DLD1 (cell line): ENCODE measurements at regions not wholly inside any gene's neighbourhood (a gene's known extent, or its start where the extent isn't known, plus 50 kb on each side); places are given as distances from the start of the nearest gene placed in this dataset.

Experiments used
- in situ Hi-C: cut with HindIII; loops from 2 replicates; pipeline ENCODE4 v1.10.0; 2017; ENCODE audit warnings: low sequenced_read_pairs

DNA sequence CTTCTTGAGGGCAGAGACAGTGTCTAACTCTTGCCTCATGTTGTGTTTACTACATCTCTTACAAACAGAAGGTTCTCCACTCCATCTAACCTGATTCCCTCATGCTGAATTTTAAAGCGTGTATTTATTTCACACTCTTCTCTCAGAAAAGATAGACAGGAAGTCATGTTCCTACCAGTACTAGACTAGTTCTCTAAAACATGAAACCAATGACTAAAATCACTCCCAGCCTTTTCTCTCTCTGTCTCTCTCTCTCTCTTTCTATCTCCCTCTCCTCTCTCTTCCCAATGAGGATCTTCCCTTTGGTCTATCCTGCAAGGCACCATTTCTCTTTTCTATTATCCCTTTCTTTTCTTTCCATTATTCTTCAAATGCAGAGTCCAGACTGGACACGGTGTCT is 391.9 kb upstream of the CADM1 start:
- in situ Hi-C loops = no loop called here

DNA sequence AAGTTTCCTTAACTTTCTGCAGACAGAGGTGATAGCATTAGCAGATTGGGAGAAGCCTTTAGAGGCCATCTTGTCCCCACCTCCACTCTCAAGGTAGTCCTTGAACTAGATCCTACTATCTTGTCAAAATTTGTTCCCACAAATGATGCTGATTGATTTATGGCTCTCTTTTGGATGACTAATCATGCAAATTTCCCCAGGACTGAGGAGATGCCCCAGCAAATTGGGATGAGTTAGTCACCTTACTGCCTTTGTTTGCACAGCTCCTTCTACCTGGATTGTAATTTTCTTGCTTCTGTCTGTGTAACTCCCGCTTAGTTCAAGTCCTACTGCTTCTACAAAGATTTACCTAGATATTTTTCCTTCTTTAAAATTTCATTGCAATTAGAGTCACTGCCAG is 391.4 kb upstream of the CADM1 start:
- in situ Hi-C loops = no loop called here

DNA sequence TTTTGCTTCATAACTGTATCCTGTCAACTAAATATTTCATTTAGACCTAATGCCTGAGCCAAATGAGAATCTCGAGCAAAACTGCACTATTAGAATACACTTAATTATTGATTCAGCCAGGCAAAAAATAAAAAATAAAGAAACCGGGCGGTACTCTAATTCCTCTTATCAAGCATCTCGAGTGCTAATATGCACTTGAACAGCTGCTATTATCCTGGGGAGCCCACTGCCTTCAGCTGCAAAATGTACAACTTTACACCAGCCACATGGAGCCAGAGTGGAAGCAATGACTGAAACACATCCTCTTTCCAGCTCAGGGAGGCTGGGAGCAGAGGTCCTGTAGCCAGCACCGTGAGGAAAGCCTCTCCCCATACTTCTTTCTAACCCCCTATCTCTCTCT is 390.0 kb upstream of the CADM1 start:
- in situ Hi-C loops = no loop called here

DNA sequence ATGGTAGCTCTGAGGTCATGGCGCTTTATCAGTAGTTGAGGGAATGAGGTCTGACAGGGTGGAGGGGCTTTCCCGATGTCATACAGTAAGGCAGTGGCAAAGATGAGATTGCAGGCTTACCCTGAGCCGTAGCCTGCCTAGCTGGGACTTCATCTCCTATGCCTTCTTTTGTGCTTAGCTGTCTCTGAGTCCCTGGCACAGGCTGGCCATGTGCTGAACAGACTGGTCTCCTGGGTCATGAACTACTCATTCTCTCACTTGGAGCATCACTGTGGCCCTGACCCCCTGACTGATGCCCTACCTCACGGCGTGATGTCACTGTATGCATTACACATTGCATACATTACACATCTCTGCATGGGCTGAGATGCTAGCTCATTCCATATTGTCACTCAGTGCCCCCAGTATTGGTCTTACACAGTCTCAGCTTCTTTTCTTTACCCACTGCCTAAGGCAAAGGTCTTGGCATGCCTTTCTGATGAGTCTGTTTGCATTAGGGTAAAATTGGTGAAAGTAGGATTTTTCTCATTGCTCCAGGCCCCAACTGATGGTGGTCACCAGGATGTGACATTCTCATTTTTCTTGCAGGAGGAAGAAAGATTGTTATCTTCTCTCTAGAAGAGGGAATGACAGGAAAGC is 389.4 kb upstream of the CADM1 start:
- in situ Hi-C loops = no loop called here

DNA sequence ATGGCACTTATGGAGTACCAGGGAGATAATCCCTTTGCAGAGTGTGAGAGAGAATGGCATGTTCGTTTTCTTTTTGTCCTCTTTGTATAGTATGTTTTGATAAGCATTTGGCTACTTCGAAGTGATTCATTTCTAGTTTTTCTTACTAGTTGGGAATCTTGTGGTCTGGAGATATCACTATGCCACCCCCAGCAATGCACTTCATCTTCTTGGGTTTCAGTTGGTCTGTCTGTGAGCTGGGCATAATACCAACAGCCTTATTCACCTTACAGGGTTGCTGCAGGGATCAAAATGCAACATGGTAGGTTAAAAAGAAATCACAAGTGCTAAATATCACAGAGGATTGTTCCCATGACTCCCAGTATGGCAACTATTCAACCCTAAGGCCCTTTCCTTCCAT is 387.8 kb upstream of the CADM1 start:
- in situ Hi-C loops = no loop called here

DNA sequence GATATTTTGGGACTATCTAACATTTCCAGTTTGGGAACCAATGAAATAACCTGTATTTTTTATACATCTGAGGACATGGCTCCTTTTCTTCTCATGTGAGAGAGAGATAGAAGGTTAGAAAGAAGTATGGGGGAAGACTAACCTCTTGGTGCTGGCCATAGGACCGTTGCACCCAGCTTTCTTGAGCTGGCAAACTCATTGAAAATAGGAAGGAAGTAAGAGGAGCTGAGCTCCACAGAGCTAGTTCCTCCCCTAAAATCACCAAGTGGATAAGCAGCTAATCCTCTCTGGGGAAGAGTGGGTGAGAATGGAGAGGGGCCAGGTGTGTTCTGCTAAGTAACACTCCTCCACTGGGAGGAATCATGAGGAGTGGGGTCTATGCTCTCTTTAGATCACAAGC is 387.4 kb upstream of the CADM1 start:
- in situ Hi-C loops = no loop called here

DNA sequence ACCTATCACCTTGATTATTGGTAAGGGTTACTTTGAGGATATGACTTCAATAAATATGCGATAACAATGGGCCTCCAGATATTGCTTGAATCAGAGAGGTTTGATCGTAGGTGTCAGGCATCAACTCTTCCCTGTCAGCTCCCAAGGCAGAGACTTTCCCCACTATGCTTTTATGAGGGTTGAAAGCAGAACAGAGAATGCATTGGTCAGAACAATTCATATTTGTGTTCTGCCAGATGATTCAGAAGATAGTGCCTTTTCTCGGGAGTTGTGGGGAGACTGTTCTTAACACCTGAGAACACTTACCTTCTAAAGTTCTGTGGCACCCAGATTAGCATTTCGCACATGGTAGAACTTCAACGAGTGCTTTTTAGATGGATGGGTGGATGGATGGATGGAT is 386.3 kb upstream of the CADM1 start:
- in situ Hi-C loops = no loop called here

DNA sequence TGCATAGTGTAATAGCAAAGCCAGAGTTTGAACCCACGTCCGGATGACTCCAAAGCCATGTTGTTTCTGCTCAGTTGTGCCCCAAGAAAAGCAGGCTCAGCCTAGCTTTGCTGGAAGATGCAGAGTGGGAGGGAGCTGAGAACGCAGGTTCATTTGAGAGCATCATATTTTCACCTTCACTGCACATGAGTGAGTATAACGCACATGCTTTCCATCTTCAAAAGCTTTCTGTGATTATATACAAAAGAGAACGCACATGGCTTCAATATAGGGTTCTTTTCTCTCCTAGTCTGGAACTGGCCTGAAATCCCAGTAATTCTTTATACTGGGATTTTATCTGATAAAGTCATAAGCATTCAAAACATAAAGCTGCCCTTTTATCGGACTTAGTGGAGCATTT is 385.5 kb upstream of the CADM1 start:
- in situ Hi-C loops = no loop called here

DNA sequence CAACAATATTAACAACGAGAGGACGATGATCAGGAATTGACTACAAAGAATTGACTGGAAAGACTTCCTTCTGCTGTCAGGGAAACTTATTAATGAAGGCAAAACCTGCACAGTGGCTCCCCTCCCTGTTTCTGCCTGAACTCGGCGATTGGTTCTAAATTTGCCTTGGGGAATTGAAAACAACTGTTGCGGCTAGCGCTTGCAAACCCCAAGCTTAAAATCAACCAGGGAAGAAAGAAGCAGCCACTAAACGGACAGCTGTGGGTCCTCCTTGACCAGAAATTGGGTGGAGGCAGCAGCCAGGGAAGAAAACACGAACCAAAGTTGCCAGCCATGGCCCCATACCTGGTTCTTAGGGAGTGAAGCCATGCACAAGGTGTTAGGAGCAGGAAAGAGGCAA is 383.5 kb upstream of the CADM1 start:
- in situ Hi-C loops = no loop called here

DNA sequence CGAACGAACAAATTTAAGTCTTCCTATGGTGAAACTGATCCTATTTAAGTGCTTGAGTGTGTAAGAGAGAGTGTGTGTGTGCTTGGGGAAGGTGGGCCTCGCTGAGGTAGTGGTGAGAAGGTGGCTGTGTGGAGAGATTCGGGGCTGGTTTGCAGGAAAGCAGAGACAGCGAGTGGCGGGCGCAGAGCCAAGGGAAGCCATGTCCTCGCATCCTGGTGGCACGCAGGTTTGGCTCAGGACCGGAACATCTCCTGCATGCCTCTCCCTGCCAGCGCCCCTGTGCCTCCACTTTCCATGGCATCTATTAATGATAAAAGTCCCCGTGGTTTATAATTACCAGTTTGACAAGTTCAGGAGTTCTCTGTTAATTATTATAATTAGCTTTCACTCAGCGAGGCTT is 383.1 kb upstream of the CADM1 start:
- in situ Hi-C loops = no loop called here

DNA sequence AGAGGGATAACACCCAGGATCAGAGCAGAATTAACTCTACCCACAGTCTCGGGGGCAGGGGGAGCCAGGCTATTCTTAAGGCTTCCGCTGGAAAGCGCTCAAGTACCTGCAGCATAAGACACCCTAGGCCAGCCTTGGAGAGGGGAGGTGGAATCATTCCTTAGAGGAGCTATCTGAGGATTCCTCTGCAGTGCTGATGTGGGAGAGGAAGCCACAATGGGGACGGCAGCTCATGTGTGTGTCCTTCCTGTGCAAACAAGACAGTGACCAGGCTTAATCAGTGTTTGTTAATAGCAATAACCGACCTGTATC is 382.2 kb upstream of the CADM1 start:
- in situ Hi-C loops = no loop called here

DNA sequence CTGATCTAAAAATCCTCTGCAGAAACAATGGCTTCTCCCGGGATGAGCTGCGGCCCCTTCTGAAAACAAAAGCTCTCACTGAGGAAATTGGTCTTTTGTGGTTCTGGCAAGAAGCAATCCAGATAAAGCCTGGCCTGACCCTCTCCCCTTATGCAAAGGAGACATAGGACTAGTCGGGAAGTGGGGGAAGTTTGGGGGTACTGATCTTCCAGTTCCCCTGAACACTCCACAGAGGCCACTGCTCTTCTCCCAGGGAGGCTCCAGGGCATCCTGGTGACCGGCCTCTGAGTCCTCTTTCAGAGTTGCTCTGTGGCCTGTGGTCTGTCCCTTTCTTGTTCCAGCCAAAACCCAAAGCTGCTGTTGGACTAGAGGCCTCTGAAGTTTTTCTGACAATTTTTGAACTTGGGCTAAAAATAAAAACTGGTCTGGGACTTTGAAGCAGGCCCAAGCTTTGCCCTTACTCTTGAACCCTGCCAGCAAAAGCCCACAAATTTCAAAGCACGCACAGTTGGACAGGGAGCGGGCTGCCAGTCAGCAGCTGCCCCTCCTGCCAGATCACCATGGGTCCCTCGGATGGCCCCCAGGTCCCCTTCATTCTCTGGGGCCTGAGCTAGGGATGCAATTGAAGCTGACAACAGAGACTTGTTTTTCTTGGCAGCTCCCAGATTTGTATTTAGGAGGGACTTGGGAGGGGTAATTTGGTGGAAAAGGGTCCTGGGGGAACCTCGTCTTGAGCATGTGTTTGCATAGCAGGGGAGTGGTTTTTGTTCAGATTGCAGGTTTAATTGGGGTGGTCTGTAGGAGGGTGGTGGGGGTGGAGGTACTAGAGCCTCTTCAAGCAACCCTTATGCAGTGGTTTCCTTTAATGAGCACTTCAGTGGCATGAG is 381.6 kb upstream of the CADM1 start:
- in situ Hi-C loops = no loop called here

DNA sequence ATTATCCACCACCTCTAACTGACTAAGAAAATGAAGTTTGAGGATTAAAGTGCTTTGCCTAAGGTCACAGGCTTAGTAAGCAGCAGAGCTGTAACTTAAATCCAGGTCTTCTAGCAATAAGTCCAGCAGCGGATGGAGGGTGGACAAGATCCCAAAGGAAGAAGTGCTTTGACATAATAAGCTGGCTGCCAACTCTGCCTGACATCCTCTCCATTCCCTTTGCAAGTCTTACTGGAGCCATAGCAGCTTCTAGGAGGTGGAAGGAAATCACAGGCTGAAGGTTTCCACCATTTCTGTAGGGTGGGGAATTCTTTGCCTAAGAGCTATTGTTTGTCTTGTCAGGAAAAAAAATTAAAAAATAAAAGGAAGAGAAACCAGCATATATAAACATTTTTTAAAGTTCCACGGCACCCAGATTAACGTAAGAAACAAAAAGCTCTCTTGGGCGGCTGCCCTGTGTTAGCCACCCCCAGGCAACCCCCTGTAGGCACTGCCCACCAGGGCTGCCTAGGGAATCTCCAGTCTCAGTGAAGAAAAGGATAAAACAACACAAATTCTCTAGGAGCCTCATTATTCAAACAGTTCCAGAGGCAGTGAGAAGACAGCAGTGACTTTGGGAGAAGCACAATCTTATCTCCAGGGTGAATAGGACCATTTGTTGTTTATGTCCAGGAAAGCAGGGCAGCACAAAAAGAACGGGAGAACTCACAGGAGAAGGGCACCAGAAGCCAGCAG is 380.8 kb upstream of the CADM1 start:
- in situ Hi-C loops = no loop called here

DNA sequence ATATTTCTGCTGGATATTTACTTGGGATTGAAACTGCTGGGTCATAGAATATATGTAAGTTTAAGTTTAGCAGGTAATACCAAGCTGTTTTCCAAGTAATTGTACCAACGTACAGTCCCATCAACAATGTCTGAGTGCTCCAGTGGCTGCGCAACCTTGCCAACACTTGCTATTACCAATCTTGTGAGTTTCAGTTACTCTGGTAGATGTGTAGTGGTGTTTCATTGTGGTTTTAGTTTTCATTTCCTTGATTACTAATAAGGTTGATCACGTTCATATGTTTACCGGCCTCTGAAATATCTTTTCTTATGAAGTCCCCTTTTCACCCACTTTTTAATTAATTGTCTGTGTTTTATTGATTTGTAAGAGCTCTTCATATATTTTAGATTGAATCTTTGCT is 370.6 kb upstream of the CADM1 start:
- in situ Hi-C loops = no loop called here

DNA sequence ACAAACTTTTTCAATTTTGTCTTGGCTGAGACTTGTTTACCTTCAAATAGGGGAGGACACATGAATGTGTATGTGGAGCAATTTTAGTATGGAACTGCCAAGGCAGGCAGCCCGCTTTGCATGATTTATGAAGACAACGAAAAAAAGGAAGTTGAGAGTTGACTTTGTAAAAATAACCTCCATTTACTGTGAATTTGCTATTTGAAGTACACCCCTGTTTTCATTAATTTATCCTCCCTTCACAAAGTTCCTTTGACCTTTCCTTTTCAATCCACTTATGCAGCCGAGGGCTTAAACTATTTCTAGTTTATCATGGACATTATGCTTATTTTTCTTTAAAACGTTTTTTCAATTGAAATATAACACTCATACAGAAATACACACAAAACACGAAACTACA is 369.6 kb upstream of the CADM1 start:
- in situ Hi-C loops = no loop called here

DNA sequence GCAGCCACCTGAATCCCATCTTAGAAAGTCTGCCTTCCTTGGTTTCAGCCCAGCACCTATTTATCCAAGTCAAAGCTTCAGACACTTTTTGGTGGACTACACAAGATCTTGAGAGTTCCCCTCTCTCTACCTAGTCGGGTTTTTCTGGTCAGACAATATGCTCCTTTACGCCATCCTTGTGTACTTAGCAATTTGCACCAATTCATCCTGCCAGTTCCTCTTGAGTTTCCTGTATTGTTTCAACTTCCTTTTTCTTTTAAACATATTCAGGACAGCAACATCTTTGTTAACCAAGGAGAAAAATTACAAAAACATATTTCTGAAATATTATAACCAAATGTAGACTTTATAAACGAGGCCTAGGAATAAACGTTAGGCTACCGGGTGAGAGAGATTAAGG is 368.2 kb upstream of the CADM1 start:
- in situ Hi-C loops = no loop called here

DNA sequence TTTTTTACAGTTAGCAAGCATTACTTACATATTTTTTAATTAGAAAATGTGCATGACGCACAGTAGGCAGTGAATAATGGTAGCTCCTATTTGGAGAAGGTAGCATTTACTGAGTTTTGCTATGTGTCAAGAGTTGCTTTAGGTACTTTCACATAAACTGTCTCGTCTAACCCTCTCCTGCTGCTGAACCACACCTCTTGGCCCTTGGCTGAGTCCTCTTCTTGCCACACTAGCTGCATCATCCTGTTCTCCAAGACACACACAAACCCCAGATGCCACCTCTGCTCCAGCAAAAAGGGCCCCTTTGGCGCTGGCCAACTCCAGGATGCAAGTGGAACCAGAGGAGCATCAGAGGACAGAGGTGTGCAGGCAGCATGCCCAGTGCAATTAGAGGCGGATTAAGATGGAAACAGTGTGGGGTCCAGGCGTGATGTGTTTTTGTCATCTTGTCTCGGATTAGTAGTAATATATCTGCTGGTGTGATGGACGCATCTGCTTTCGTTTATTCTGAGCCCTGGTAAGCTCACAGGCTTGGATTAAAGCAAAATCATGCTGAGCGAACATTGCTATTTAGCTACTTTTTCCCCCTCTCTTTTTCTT is 367.0 kb upstream of the CADM1 start:
- in situ Hi-C loops = no loop called here

DNA sequence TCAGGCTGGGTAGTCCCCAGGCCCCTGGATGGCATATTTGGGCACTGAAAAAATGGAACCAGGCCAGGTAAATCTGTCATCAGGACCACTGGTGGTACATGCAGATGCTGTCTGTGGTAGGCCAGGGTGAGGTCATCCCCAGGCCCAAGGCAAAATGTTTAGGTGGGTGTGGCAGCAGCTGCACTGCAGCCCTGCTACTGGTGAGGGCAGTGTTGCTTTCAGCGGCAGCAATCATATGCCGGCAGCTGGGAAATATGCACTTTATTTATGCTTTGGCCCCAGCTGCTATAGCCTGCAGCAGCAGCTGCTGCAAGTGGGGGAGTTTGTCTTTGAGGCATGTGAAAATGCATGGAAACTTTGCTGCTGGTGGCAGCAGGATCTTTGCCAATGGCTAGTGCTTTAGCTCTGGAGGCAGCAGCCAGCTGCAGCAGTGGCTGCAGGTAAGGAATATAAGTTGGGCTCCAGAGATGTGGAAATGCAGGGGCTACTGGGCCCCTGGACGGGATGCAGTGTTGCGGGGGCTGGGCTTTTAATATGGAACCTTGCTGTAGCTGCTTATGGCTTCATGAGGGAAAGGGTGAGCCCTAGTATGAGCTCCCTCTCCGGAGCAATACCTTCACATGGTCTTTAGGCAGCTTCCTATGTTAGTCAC is 365.7 kb upstream of the CADM1 start:
- in situ Hi-C loops = no loop called here

DNA sequence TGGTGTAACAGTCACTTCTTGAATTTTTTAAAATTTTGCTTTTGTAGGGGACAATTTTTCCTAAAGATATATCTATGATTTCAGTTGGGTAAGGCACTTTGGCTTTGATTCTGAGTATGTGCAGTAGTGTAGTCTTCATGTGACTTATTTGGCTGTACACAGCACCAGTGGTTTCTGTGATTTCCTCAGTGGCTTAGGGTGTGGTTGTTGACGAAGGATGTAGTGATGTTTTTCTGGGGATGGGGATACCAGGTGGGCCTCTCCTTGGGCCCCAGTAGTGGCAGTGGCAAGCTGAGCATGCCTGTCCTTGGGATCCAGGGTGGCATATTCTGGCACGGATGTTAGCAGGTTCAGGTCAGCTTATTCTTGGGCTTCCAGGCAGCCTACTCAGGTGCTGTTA is 364.9 kb upstream of the CADM1 start:
- in situ Hi-C loops = no loop called here

DNA sequence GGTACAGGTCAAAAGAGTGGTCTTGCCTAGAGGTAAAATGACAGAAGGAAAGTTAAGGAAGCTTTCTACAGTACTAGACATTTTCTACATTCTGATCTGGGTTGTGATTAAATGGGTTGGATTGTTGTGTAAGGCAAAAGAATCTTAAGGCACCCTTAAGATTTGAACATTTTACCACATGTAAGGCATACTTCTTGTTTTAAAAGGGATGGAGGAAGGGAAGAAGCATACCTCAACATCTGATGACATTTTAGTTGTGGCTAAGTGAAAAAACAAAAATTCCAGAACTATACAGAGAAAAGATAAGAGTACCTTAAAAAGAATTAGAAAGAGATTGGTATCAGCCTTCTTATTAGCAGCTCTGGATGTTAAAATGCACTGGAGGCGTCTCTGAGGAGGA is 356.0 kb upstream of the CADM1 start:
- in situ Hi-C loops = no loop called here

DNA sequence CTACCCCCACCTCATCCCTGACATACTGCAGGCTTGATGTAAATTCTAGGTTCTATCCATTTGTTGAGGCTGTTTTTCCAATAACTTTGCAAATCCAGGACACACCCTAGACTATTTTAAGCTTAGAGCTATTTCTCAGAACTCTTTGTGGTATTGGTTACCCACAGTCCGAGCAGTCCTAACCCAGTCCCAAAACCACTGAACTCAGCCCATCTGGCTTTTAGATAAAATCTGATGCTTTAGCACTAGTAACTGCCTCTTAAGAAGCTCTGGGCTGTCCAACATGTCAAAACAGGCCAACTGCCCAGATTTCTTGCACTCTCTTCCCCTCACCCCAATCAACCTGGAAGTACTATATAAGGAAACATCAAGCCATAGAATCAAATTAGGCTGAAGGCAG is 344.4 kb upstream of the CADM1 start:
- in situ Hi-C loops = no loop called here
